ENCODE measurements at regions not wholly inside any gene's neighbourhood (a gene's known extent, or its start where the extent isn't known, plus 50 kb on each side); places are given as distances from the start of the nearest gene placed in this dataset.

GRCh38 chr12:4045786-4046494 lies 172.7 kb upstream of the PARP11 start:
- no peak for DNase-seq

GRCh38 chr12:4044736-4045730 lies 171.8 kb upstream of the PARP11 start:
- DNase-seq, result no peak

- DNase-seq, result no peak
Observed at GRCh38 chr12:4044101-4044500, 170.9 kb upstream of the PARP11 start.

- no peak for DNase-seq
Observed at GRCh38 chr12:4041187-4041885, 168.1 kb upstream of the PARP11 start.

GRCh38 chr12:4039931-4040330 lies 166.7 kb upstream of the PARP11 start:
- DNase-seq, result no peak

GRCh38 chr12:4037747-4038312 lies 164.6 kb upstream of the PARP11 start:
- DNase-seq, result peak; percentile 0

- no peak for DNase-seq
Observed at GRCh38 chr12:4036671-4037271, 163.6 kb upstream of the PARP11 start.

GRCh38 chr12:4034921-4035320 lies 161.7 kb upstream of the PARP11 start:
- DNase-seq, result no peak

- DNase-seq, result no peak
Observed at GRCh38 chr12:4032924-4033615, 159.9 kb upstream of the PARP11 start.

GRCh38 chr12:4031703-4032291 lies 158.6 kb upstream of the PARP11 start:
- DNase-seq, result no peak

GRCh38 chr12:4030929-4031702 lies 157.9 kb upstream of the PARP11 start:
- DNase-seq, result no peak

GRCh38 chr12:4027412-4027811 lies 154.2 kb upstream of the PARP11 start:
- DNase-seq, result no peak

GRCh38 chr12:4026517-4026916 lies 153.3 kb upstream of the PARP11 start:
- DNase-seq, result no peak

- DNase-seq, result no peak
Observed at GRCh38 chr12:4026020-4026358, 152.8 kb upstream of the PARP11 start.

- no peak for DNase-seq
Observed at GRCh38 chr12:4025181-4026019, 152.2 kb upstream of the PARP11 start.

GRCh38 chr12:4024701-4025100 lies 151.5 kb upstream of the PARP11 start:
- no peak for DNase-seq

- no peak for DNase-seq
Observed at GRCh38 chr12:4015225-4016091, 142.3 kb upstream of the PARP11 start.

GRCh38 chr12:4014858-4015224 lies 141.6 kb upstream of the PARP11 start:
- no peak for DNase-seq

- no peak for DNase-seq
Observed at GRCh38 chr12:4014444-4014843, 141.2 kb upstream of the PARP11 start.
